ENCODE measurements at regions not wholly inside any gene's neighbourhood (a gene's known extent, or its start where the extent isn't known, plus 50 kb on each side); places are given as distances from the start of the nearest gene placed in this dataset.

- TF ChIP-seq FOXA1 (IDR thresholded peaks at IDR 0.05) (no peak), BHLHE40 (IDR thresholded peaks at IDR 0.05; ENCODE audit: borderline replicate concordance) (no peak)
Observed at GRCh38 chr10:78139341-78139740, 105.7 kb downstream of the RPS24 start.

Data from HEK293T (cell line).